RWPE1 (cell line): ENCODE measurements at regions not wholly inside any gene's neighbourhood (a gene's known extent, or its start where the extent isn't known, plus 50 kb on each side); places are given as distances from the start of the nearest gene placed in this dataset.

ENCODE experiments used
- CTCF ChIA-PET: fragments of 350-600 bp; sonication (Branson Sonifier 250); formaldehyde crosslinking; extraction: SDS; loops from one replicate; lab custom pipeline; 2021; lab: Yijun Ruan, JAX
- POLR2A ChIA-PET: fragments of 400-600 bp; formaldehyde crosslinking; extraction: SDS; loops from one replicate; lab custom pipeline; 2020; ENCODE audit warnings: antibody characterized with exemption; ENCODE audit not compliant: low non-redundant PET; lab: Yijun Ruan, JAX
- DNase-seq: peaks from one replicate; pipeline ENCODE4 v3.0.0; 2012; ENCODE audit warnings: low spot score
- H3K27ac ChIP-seq: fragments of 450-650 bp; 2 replicates; pipeline ENCODE4 v1.5.1; 2017
- TF ChIP-seq, protein P1 (sequence below): fragments of 450-650 bp; conservative IDR thresholded peaks from 2 replicates; pipeline ENCODE4 v1.5.1; 2017; ENCODE audit warnings: low read depth, mild to moderate bottlenecking

DNA sequence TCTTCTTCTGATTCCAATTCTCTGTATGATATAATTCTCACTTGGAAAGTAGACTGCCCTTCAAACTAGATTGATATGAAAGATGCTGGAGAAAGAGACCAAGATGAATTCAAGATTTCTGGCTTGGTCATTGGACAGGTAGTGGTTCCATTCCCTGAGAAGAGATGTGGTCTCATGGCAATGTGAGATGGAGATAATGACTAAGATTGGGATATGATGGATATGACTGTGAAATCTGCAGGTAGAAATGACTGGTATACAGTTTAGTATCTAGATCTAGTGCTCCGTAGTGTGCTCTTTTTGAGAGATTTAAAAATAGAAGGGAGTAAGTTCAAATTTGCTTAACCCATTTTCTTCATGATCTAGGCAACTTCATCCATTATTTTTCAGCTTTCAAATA lies 425.4 kb upstream of the TRIB2 start:
- DNase-seq, result no peak
- H3K27ac ChIP-seq, result no peak overlapping the region
- POLR2A ChIA-PET, result no interaction called here
- TF ChIP-seq, protein P1, sequence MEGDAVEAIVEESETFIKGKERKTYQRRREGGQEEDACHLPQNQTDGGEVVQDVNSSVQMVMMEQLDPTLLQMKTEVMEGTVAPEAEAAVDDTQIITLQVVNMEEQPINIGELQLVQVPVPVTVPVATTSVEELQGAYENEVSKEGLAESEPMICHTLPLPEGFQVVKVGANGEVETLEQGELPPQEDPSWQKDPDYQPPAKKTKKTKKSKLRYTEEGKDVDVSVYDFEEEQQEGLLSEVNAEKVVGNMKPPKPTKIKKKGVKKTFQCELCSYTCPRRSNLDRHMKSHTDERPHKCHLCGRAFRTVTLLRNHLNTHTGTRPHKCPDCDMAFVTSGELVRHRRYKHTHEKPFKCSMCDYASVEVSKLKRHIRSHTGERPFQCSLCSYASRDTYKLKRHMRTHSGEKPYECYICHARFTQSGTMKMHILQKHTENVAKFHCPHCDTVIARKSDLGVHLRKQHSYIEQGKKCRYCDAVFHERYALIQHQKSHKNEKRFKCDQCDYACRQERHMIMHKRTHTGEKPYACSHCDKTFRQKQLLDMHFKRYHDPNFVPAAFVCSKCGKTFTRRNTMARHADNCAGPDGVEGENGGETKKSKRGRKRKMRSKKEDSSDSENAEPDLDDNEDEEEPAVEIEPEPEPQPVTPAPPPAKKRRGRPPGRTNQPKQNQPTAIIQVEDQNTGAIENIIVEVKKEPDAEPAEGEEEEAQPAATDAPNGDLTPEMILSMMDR, result no peak
- CTCF ChIA-PET, result no interaction called here

DNA sequence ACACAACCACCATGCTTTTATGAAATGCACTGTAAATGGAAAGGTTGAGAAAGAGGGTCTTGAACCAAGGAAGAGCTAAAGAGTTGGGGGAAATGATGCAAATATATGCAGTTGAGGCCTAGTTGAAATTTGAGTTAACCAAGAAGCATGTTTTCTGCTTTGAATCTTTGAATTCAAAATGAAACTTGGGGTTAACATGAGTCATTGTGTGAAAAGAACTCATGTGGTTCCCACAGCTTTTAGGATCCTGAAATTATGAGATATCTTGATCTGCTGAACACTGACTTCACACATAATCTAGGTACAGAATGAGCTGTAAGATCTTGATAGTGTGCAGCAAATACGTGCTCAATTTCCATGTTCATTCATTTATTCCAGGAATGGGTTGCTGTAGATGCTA lies 422.9 kb upstream of the TRIB2 start:
- DNase-seq, result no peak
- POLR2A ChIA-PET, result no interaction called here
- TF ChIP-seq, protein P1, result no peak
- CTCF ChIA-PET, result no interaction called here
- H3K27ac ChIP-seq, result no peak overlapping the region

DNA sequence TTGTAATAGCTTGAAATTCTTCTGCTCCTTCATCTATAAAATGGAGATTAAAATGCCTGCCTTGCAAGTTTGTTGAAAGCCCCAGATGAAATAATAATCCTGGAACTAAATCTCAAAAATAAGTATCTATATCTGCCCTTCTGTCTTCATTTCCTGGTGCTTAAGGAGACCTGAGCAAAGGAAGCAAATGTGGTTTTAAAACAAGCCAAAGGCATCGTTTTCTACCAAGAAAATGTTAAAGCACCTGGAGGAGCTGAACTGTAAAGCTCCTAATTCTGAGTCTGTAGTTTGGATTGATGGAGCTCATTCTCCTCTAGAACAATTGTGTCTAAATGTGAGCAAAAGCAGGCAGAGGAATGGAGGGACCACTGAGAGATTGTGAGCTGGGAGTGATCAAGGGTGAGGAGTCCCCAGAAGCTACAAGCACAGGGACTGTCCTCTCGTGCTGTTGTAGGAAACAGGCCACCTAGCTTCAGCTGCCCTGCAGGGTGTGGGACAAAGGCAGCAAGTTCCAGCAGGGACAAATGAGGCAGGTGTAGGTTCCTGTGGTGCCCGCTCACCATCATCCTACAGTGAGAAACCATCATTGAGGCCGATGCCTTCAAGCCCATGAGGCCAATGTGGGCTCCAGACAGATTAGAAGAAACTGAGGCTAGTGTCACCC lies 420.7 kb upstream of the TRIB2 start:
- no peak overlapping the region for H3K27ac ChIP-seq
- POLR2A ChIA-PET, result no interaction called here
- CTCF ChIA-PET, result interaction anchor here (0.6 kb wide), 1 partner anchor 500 kb away, joined by 3 read pairs; no protein-coding TSS in a partner anchor
- no peak for DNase-seq
- TF ChIP-seq, protein P1, result no peak

- H3K27ac ChIP-seq, result no peak overlapping the region
- TF ChIP-seq, protein P1, result no peak
- no peak for DNase-seq
- ChIA-PET CTCF (interaction anchor here (0.6 kb wide), 1 partner anchor 499 kb away, joined by 3 read pairs; no protein-coding TSS in a partner anchor), POLR2A (no interaction called here)
Measured at GRCh38 chr2:12296915-12297314, 419.8 kb upstream of the TRIB2 start.

- TF ChIP-seq, protein P1, result no peak
- DNase-seq, result no peak
- no peak overlapping the region for H3K27ac ChIP-seq
- CTCF ChIA-PET, result no interaction called here
- POLR2A ChIA-PET, result no interaction called here
Measured at GRCh38 chr2:12298352-12298751, 418.4 kb upstream of the TRIB2 start.

DNA sequence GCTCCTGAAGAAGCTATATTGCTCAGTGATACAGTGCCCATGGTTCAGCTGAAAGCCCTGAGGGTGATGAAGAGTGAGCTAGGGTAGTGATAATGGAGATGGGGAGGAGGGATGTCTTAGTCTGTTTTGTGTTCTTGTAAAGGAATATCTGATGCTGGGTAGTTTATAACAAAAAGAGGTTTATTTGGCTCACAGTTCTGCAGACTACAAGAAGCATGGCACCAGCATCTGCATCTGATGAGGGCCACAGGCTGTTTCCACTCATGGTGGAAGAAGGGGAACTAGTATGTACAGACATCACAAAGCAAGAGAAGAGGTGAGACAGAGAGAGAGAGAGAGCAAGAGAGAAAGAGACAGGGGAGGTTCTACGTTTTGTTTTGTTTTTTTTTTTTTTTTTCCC lies 417.3 kb upstream of the TRIB2 start:
- TF ChIP-seq, protein P1, result no peak
- no peak overlapping the region for H3K27ac ChIP-seq
- ChIA-PET CTCF (no interaction called here), POLR2A (no interaction called here)
- DNase-seq, result no peak
